IMR-90 (cell line): ENCODE measurements at regions not wholly inside any gene's neighbourhood (a gene's known extent, or its start where the extent isn't known, plus 50 kb on each side); places are given as distances from the start of the nearest gene placed in this dataset.
"Not testable (repeated sequence)": the region's sequence is repeated elsewhere in the genome, so short reads cannot be mapped to it uniquely, and the experiment has no call there.

Experiments used
- ATAC-seq: fragments of 200-7000 bp; cut with Tn5 transposase; 2 replicates; pipeline ENCODE4 v1.9.1; 2020; ENCODE audit warnings: low read depth, mild to moderate bottlenecking, moderate library complexity
- BruUV-seq: library from RNA; stranded (reverse); fragments of 400-500 nt; replicated peaks from 2 replicates; lab custom pipeline; 2021; lab: Mats Ljungman, UMichigan
- CTCF ChIA-PET: fragments of 300-600 bp; formaldehyde crosslinking; extraction: SDS; loops from one replicate; lab custom pipeline; 2021; ENCODE audit warnings: antibody characterized with exemption; lab: Yijun Ruan, JAX
- POLR2A ChIA-PET: fragments of 300-600 bp; sonication (Branson Sonifier 250); formaldehyde crosslinking; loops from one replicate; lab custom pipeline; 2022; ENCODE audit warnings: antibody characterized with exemption; ENCODE audit not compliant: unreplicated experiment; lab: Charles Lee
- DNase-seq: peaks from one replicate; pipeline ENCODE4 v3.0.0; 2013
- H2AFZ ChIP-seq: replicated peaks from 2 replicates; pipeline ENCODE3; 2013; ENCODE audit warnings: low read length, mild to moderate bottlenecking; ENCODE audit not compliant: poor library complexity
- H2AK5ac ChIP-seq: 2 replicates; pipeline ENCODE4 v1.6.1; 2013; ENCODE audit warnings: low read depth, low read length, inconsistent platforms
- H2AK9ac ChIP-seq: replicated peaks from 2 replicates; pipeline ENCODE3; 2013; ENCODE audit warnings: mild to moderate bottlenecking, low read depth, low read length, moderate library complexity; ENCODE audit not compliant: poor library complexity
- H2BK120ac ChIP-seq: 2 replicates; pipeline ENCODE4 v1.6.1; 2013; ENCODE audit warnings: low read depth, low read length, inconsistent platforms
- H2BK15ac ChIP-seq: 3 replicates; pipeline ENCODE4 v1.6.1; 2013; ENCODE audit warnings: low read depth, low read length, inconsistent platforms
- H2BK20ac ChIP-seq: 2 replicates; pipeline ENCODE4 v1.6.1; 2013; ENCODE audit warnings: low read depth, mild to moderate bottlenecking, inconsistent platforms, low read length, moderate library complexity
- H2BK5ac ChIP-seq: 2 replicates; pipeline ENCODE4 v1.6.1; 2013; ENCODE audit warnings: mild to moderate bottlenecking, low read depth, low read length, inconsistent platforms; ENCODE audit not compliant: poor library complexity, severe bottlenecking
- H3K14ac ChIP-seq: replicated peaks from 2 replicates; pipeline ENCODE4 v1.6.1; 2013; ENCODE audit warnings: low read depth, low read length, inconsistent platforms
- H3K18ac ChIP-seq: 2 replicates; pipeline ENCODE4 v1.6.1; 2013; ENCODE audit warnings: low read depth, low read length, control low read depth
- H3K23ac ChIP-seq: 2 replicates; pipeline ENCODE4 v1.6.1; 2013; ENCODE audit warnings: low read depth, low read length, inconsistent platforms
- H3K27ac ChIP-seq: 2 replicates; pipeline ENCODE4 v1.5.1; 2013; ENCODE audit warnings: mild to moderate bottlenecking, control low read depth, low read length; ENCODE audit not compliant: insufficient read depth
- H3K27me3 ChIP-seq: 2 replicates; pipeline ENCODE4 v1.6.1; 2013; ENCODE audit warnings: low read length; ENCODE audit not compliant: control insufficient read depth, insufficient read depth
- H3K36me3 ChIP-seq: 2 replicates; pipeline ENCODE4 v1.6.1; 2013; ENCODE audit warnings: low read length, mixed read lengths; ENCODE audit not compliant: control insufficient read depth, insufficient read depth
- H3K4ac ChIP-seq: 2 replicates; pipeline ENCODE4 v1.6.1; 2013; ENCODE audit warnings: low read depth, low read length, inconsistent platforms
- H3K4me1 ChIP-seq: 2 replicates; pipeline ENCODE4 v1.6.1; 2013; ENCODE audit warnings: low read length, mixed read lengths; ENCODE audit not compliant: control insufficient read depth, insufficient read depth
- H3K4me2 ChIP-seq: 2 replicates; pipeline ENCODE4 v1.6.1; 2013; ENCODE audit warnings: low read depth, mild to moderate bottlenecking, control low read depth, low read length, moderate library complexity
- H3K4me3 ChIP-seq: 2 replicates; pipeline ENCODE4 v1.5.1; 2013; ENCODE audit warnings: low read depth, mild to moderate bottlenecking, control low read depth, low read length, moderate library complexity; ENCODE audit not compliant: insufficient read depth
- H3K56ac ChIP-seq: 2 replicates; pipeline ENCODE4 v1.6.1; 2013; ENCODE audit warnings: low read length, inconsistent platforms; ENCODE audit not compliant: insufficient read depth; ENCODE audit errors: extremely low read depth
- H3K79me1 ChIP-seq, 2 experiments: 2 replicates each; pipeline ENCODE4 v1.6.1; 2013; ENCODE audit warnings: low read length in 2 of 2, inconsistent platforms in 1 of 2, low read depth in 1 of 2
- H3K9ac ChIP-seq: 2 replicates; pipeline ENCODE4 v1.6.1; 2013; ENCODE audit warnings: low read depth, low read length, control low read depth
- H3K9me1 ChIP-seq: 2 replicates; pipeline ENCODE4 v1.6.1; 2013; ENCODE audit warnings: low read length, inconsistent platforms; ENCODE audit not compliant: insufficient read depth
- H3K9me3 ChIP-seq: 2 replicates; pipeline ENCODE4 v1.6.1; 2013; ENCODE audit warnings: low read length; ENCODE audit not compliant: control insufficient read depth, insufficient read depth
- H4K20me1 ChIP-seq: 2 replicates; pipeline ENCODE4 v1.6.1; 2013; ENCODE audit warnings: low read length, inconsistent platforms; ENCODE audit not compliant: insufficient read depth
- H4K5ac ChIP-seq: 2 replicates; pipeline ENCODE4 v1.6.1; 2013; ENCODE audit warnings: mild to moderate bottlenecking, low read depth, low read length, control low read depth
- H4K8ac ChIP-seq, 2 experiments: 2 replicates each; pipeline ENCODE4 v1.6.1; 2013; ENCODE audit warnings: low read depth in 2 of 2, low read length in 2 of 2, control low read depth in 1 of 2, inconsistent platforms in 1 of 2
- H4K91ac ChIP-seq: 2 replicates; pipeline ENCODE4 v1.6.1; 2013; ENCODE audit warnings: low read depth, low read length, inconsistent platforms; ENCODE audit not compliant: insufficient read depth
- WGBS, 2 experiments: methylation state at CpG; one replicate each; pipeline versions ENCODE4 v1.1.5 to v1.1.7; 2013; ENCODE audit warnings: missing lambda C conversion rate in 2 of 2; ENCODE audit not compliant: insufficient read length in 1 of 2; ENCODE audit errors: extremely low coverage in 2 of 2; 5-methylcytosine and 5-hydroxymethylcytosine counted together
- dilution Hi-C: fragments of 300-500 bp; cut with HindIII; formaldehyde crosslinking; loops from one replicate; pipeline ENCODE4 v1.14.3; 2018; ENCODE audit warnings: low sequenced_read_pairs; ENCODE audit not compliant: unreplicated experiment
- in situ Hi-C: fragments of 300-500 bp; cut with MboI; formaldehyde crosslinking; loops from 3 replicates; pipeline ENCODE4 v1.14.3; 2019; ENCODE audit warnings: low sequenced_read_pairs, inconsistent platforms, mixed read lengths
- intact Hi-C: fragments of 100-400 bp; cut with micrococcal nuclease; formaldehyde crosslinking; loops from 2 replicates; pipeline ENCODE4 v1.10.0; 2022

- H3K23ac ChIP-seq, H2BK20ac ChIP-seq, H4K91ac ChIP-seq, H2AK9ac ChIP-seq, H2AFZ ChIP-seq, H2BK120ac ChIP-seq, POLR2A ChIA-PET, DNase-seq, in situ Hi-C loops, BruUV-seq, intact Hi-C loops, H3K9ac ChIP-seq, H3K18ac ChIP-seq, H2AK5ac ChIP-seq, H3K4me1 ChIP-seq, H3K14ac ChIP-seq, ATAC-seq, H3K27ac ChIP-seq, H3K4ac ChIP-seq, H3K9me1 ChIP-seq, CTCF ChIA-PET, H2BK15ac ChIP-seq, H4K8ac ChIP-seq, H3K4me3 ChIP-seq, H3K56ac ChIP-seq, H3K27me3 ChIP-seq, H3K4me2 ChIP-seq, H4K20me1 ChIP-seq, H3K36me3 ChIP-seq, H2BK5ac ChIP-seq, dilution Hi-C loops, H4K5ac ChIP-seq, H3K79me1 ChIP-seq: not testable (repeated sequence)
- peaks cover 53% of the 10 kb centered on the region for H3K9me3 ChIP-seq
- 35% methylated on average over 5 of the region's 8 CpGs; no CpG with 5 or more reads in 1 of the 2 experiments for WGBS, 2 experiments
Observed at GRCh38 chr21:9772877-9773420, 748.4 kb upstream of the TPTE start.
